NOMO-1 (cell line): ENCODE measurements at regions not wholly inside any gene's neighbourhood (a gene's known extent, or its start where the extent isn't known, plus 50 kb on each side); places are given as distances from the start of the nearest gene placed in this dataset.
"Not testable (repeated sequence)": the region's sequence is repeated elsewhere in the genome, so short reads cannot be mapped to it uniquely, and the experiment has no call there.

Experiments
- DNase-seq, 2 experiments: peaks; one replicate each; lab custom pipeline; 2025; ENCODE audit not compliant: unreplicated experiment in 2 of 2; lab: John Stamatoyannopoulos, UW

DNA sequence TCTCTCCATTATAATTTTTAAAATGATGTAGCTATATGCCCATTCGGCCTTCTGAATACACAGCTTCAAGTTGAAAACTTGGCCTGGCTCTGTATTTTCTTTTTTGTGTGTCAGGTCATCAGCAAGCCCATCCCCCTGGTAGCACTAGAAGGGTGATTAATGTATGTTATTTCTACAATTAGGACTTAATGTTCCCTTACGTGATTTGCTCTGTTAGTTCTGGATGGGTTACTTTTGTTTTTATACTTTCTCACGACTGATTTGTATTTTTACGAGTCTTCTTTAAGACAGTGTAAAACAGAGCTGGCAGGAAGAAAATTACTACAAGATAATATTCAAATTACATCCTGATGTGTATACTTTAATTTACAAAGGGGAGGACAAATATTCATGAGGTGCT lies 88.4 kb upstream of the RGPD4 start:
- DNase-seq, result no peak

GRCh38 chr2:107740300-107740699 lies 86.4 kb upstream of the RGPD4 start:
- DNase-seq, result no peak

GRCh38 chr2:107742460-107743027 lies 84.1 kb upstream of the RGPD4 start:
- no peak for DNase-seq

DNA sequence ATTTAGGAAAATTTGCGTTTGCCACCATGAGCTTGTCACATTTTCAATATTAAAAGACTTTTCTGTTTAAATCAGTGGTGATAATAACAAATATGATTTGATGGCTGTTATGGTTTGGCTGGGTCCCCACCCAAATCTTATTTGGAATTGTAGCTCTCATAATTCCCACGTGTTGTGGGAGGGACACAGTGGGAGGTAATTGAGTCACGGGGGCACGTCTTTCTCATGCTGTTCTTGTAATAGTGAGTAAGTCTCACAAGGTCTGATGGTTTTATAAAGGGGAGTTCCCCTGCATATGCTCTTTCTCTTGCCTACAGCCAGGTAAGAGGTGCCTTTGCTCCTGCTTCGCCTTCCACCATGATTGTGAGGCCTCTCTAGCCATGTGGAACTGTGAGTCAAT lies 83.4 kb upstream of the RGPD4 start:
- DNase-seq, result no peak

- DNase-seq, result no peak
Measured at GRCh38 chr2:107745100-107745499, 81.6 kb upstream of the RGPD4 start.

GRCh38 chr2:107746552-107747198 lies 80.0 kb upstream of the RGPD4 start:
- not testable (repeated sequence) for DNase-seq

DNA sequence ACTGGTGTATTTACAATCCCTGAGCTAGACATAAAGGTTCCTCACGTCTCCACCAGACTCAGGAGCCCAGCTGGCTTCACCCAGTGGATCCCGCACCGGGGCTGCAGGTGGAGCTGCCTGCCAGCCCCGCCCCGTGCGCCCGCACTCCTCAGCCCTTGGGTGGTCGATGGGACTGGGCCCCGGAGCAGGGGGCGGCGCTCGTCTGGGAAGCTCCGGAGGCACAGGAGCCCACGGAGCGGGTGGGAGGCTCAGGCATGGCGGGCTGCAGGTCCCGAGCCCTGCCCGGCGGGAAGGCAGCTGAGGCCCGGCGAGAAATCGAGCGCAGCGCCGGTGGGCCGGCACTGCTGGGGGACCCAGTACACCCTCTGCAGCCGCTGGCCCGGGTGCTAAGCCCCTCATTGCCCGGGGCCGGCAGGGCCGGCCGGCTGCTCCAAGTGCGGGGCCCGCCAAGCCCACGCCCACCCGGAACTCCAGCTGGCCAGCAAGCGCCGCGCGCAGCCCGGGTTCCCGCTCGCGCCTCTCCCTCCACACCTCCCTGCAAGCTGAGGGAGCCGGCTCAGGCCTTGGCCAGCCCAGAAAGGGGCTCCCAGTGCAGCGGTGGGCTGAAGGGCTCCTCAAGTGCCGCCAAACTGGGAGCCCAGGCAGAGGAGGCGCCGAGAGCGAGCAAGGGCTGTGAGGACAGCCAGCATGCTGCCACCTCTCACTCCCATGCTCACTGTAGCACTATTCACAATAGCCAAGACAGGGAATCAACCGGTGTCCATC lies 79.3 kb upstream of the RGPD4 start:
- not testable (repeated sequence) for DNase-seq

DNA sequence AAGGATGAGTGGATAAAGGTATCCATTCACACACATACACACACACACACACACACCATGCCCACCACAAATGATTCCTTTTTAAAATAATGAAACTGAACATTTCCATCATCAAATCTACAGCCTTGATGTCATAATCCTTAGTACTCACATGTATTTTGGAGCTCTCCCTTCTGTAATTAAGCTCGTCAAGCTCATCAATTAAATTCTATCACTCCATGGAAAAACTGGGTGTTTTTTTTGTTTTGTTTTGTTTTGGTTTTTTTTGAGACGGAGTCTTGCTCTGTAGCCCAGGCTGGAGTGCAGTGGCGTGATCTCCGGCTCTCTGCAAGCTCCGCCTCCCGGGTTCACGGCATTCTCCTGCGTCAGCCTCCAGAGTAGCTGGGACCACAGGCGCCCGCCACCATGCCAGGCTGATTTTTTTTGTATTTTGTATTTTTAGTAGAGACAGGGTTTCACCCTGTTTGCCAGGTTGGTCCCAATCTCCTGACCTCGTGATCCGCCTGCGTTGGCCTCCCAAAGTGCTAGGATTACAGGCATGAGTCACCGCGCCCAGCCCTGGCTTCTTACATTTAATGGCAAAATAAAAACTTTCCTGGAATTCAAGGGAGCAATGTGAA lies 78.6 kb upstream of the RGPD4 start:
- DNase-seq, result no peak

- no peak for DNase-seq
Measured at GRCh38 chr2:107751936-107752335, 74.8 kb upstream of the RGPD4 start.

DNA sequence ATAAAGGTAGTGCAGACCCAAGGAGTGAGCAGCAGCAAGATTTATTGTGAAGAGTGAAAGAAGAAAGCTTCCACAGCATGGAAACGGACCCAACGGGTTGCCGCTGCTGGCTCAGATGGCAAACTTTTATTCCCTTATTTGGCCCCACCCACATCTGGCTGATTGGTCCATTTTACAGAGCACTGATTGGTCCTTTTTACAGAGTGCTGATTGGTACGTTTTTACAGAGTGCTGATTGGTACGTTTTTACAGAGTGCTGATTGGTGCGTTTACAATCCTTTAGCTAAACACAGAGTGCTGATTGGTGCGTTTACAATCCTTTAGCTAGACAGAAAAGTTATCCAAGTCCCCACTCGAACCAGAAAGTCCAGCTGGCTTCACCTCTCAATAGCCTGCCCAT lies 72.9 kb upstream of the RGPD4 start:
- DNase-seq, result not testable (repeated sequence)

- DNase-seq, result no peak
Measured at GRCh38 chr2:107757223-107757622, 69.5 kb upstream of the RGPD4 start.

- no peak for DNase-seq
Measured at GRCh38 chr2:107760620-107761364, 65.9 kb upstream of the RGPD4 start.

DNA sequence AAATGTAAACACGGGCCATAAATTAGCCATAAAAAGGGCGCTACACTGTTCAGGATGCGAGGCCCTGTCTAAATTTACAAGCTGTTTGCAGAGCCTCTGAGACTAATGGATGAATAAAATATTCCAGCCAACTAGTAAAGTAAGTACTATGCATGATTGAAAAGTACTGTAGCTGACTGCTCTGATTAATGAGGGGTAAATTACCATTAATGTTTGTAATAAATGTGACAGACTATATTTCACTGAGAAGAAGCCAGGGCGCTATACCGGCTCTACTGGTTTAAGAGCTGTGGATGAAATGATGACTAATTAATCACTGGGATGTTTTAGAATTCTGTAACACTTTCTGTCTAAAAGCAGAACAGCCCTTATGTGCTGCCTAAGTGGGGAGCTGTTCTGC lies 54.3 kb upstream of the RGPD4 start:
- DNase-seq, result no peak

DNA sequence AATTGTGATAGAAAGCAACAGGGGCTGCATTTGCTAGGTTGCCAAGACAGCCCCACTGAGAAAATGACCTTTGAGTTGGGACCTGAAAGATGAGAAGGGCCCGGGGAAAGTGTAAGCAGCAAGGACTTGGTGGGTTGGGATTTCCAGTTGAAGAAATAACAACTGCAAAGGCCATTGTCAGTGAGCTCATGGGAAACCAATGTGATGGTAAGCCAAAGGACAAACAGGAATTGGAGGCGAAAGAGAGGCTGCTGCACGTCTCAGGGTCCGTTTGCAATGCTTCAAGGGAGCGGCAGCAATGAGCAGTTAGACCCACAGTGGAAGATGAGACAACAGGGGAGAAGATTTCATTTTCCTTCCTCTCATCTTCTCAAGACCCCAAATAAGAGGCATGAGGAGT lies 51.5 kb upstream of the RGPD4 start:
- no peak for DNase-seq

- DNase-seq, result no peak
Measured at GRCh38 chr2:107775791-107776190, 50.9 kb upstream of the RGPD4 start.

GRCh38 chr2:107776362-107776761 lies 50.3 kb upstream of the RGPD4 start:
- DNase-seq, result no peak
